Right lobe of liver (tissue), 4 donors: ENCODE measurements at regions not wholly inside any gene's neighbourhood (a gene's known extent, or its start where the extent isn't known, plus 50 kb on each side); places are given as distances from the start of the nearest gene placed in this dataset.

Experiments
- CTCF ChIP-seq, 4 donors: fragments of 200-600 bp in 3 of 4; fragments of 450-650 bp in 1 of 4; IDR thresholded peaks; one replicate each; pipeline versions ENCODE4 v1.5.1 to v1.8.0; 2016 to 2022; ENCODE audit warnings: antibody characterized with exemption in 4 of 4, mild to moderate bottlenecking in 2 of 4
- POLR2A ChIP-seq: fragments of 450-650 bp; IDR thresholded peaks from one replicate; pipeline ENCODE4 v1.6.1; 2017; ENCODE audit warnings: antibody characterized with exemption, mild to moderate bottlenecking
- donor health status: DM: no; HTN: no; CAD: no.
- donor health status: DM: no; HTN: no; CAD: no.
- donor health status: DM: no; HTN: yes; CAD: no.

- no peak for TF ChIP-seq POLR2A
- no peak for TF ChIP-seq CTCF (IDR thresholded peaks at IDR 0.05)
Measured at GRCh38 chr12:42979746-42980145, 390.2 kb upstream of the PRICKLE1 start.
